GM12878 (cell line): ENCODE measurements at regions not wholly inside any gene's neighbourhood (a gene's known extent, or its start where the extent isn't known, plus 50 kb on each side); places are given as distances from the start of the nearest gene placed in this dataset.

ENCODE experiments used
- ATAC-seq: fragments of 200-7000 bp; cut with Tn5 transposase; 3 replicates; pipeline ENCODE4 v1.9.1; 2020; ENCODE audit warnings: mild to moderate bottlenecking, moderate library complexity
- BruUV-seq: library from RNA; stranded (reverse); fragments of 400-500 nt; replicated peaks from 2 replicates; lab custom pipeline; 2021; lab: Mats Ljungman, UMichigan
- CTCF ChIA-PET: fragments of 300-600 bp; sonication (Branson Sonifier 250); formaldehyde crosslinking; extraction: SDS; loops from one replicate; lab custom pipeline; 2021; ENCODE audit warnings: inconsistent platforms; lab: Yijun Ruan, JAX
- POLR2A ChIA-PET: fragments of 350-600 bp; formaldehyde crosslinking; extraction: SDS; loops from one replicate; lab custom pipeline; 2021; ENCODE audit warnings: inconsistent platforms; lab: Charles Lee
- RAD21 ChIA-PET: fragments of 300-600 bp; sonication (Branson Sonifier 250); formaldehyde crosslinking; loops from one replicate; lab custom pipeline; 2023; ENCODE audit warnings: antibody characterized with exemption; ENCODE audit not compliant: unreplicated experiment; lab: Charles Lee
- SMC1A ChIA-PET: fragments of 300-600 bp; sonication (Branson Sonifier 250); formaldehyde crosslinking; loops from one replicate; lab custom pipeline; 2023; ENCODE audit not compliant: unreplicated experiment, uncharacterized antibody; lab: Charles Lee
- DNase-seq: peaks from one replicate; pipeline ENCODE4 v3.0.0-alpha.2; 2011; ENCODE audit warnings: low read depth, low spot score
- FAIRE-seq: peaks from 3 replicates; lab custom pipeline; 2011; peaks lifted over from hg19 to GRCh38; lab: Jason Lieb, UNC
- H2AFZ ChIP-seq: 2 replicates; pipeline ENCODE4 v1.6.0; 2011; ENCODE audit warnings: low read depth, low read length, control low read depth; ENCODE audit not compliant: control insufficient read depth
- H3K27ac ChIP-seq: 2 replicates; pipeline ENCODE4 v1.5.1; 2011; ENCODE audit warnings: control low read depth; ENCODE audit not compliant: control insufficient read depth, insufficient read depth
- H3K27me3 ChIP-seq, 2 experiments: replicated peaks in 1 of 2; 2 replicates each; pipeline versions ENCODE4 v1.6.0 to v1.6.1; 2011; ENCODE audit warnings: low read length in 1 of 2; ENCODE audit not compliant: control insufficient read depth in 2 of 2, insufficient read depth in 2 of 2
- H3K36me3 ChIP-seq, 2 experiments: 2 replicates each; pipeline ENCODE4 v1.5.1; 2011; ENCODE audit warnings: low read length in 1 of 2; ENCODE audit not compliant: control insufficient read depth in 2 of 2, insufficient read depth in 2 of 2
- H3K4me1 ChIP-seq: 2 replicates; pipeline ENCODE4 v1.6.1; 2011; ENCODE audit warnings: mild to moderate bottlenecking, low read length, moderate library complexity, mixed read lengths; ENCODE audit not compliant: control insufficient read depth, insufficient read depth
- H3K4me2 ChIP-seq: 2 replicates; pipeline ENCODE4 v1.6.0; 2011; ENCODE audit warnings: control low read depth; ENCODE audit not compliant: control insufficient read depth, insufficient read depth
- H3K4me3 ChIP-seq: fragments of 200-600 bp; sonication (generic); 2 replicates; pipeline ENCODE4 v1.5.1; 2016
- H3K79me2 ChIP-seq: 2 replicates; pipeline ENCODE4 v1.6.0; 2011; ENCODE audit warnings: low read length; ENCODE audit not compliant: control insufficient read depth, insufficient read depth
- H3K9ac ChIP-seq: 2 replicates; pipeline ENCODE4 v1.8.0; 2011; ENCODE audit warnings: low read length, control low read depth, mixed read lengths; ENCODE audit not compliant: control insufficient read depth, insufficient read depth
- H3K9me3 ChIP-seq: replicated peaks from 3 replicates; pipeline ENCODE4 v1.5.1; 2011; ENCODE audit warnings: mild to moderate bottlenecking, low read length; ENCODE audit not compliant: control insufficient read depth, insufficient read depth
- H4K20me1 ChIP-seq: 2 replicates; pipeline ENCODE4 v1.6.0; 2011; ENCODE audit not compliant: control insufficient read depth, insufficient read depth
- HCFC1 ChIP-seq: fragments of 150-350 bp; IDR thresholded peaks from 2 replicates; pipeline ENCODE4 v1.6.1; 2014; ENCODE audit warnings: low read length
- HDAC6 ChIP-seq: fragments of 200-600 bp; sonication (generic); IDR thresholded peaks from one replicate; pipeline ENCODE4 v1.8.0; 2017; ENCODE audit warnings: antibody characterized with exemption; ENCODE audit not compliant: unreplicated experiment
- MTA3 ChIP-seq: IDR thresholded peaks from 2 replicates; pipeline ENCODE4 v1.6.1; 2012; ENCODE audit warnings: low read length, inconsistent platforms, borderline replicate concordance
- POU2F2 ChIP-seq: IDR thresholded peaks from 3 replicates; pipeline ENCODE4 v1.6.1; 2011; ENCODE audit warnings: low read depth, mild to moderate bottlenecking, low read length, borderline replicate concordance
- RAD51 ChIP-seq: fragments of 450-650 bp; IDR thresholded peaks from 2 replicates; pipeline ENCODE4 v1.6.1; 2016; ENCODE audit warnings: moderate library complexity, mild to moderate bottlenecking, inconsistent platforms
- RB1 ChIP-seq: fragments of 450-650 bp; formaldehyde crosslinking; IDR thresholded peaks from 2 replicates; pipeline ENCODE4 v1.6.1; 2017; ENCODE audit warnings: mild to moderate bottlenecking, borderline replicate concordance
- SIX5 ChIP-seq: IDR thresholded peaks from 2 replicates; pipeline ENCODE4 v1.6.1; 2011; ENCODE audit warnings: mild to moderate bottlenecking, low read depth, low read length, moderate library complexity; ENCODE audit not compliant: severe bottlenecking
- TCF7 ChIP-seq: IDR thresholded peaks from 2 replicates; pipeline ENCODE4 v1.6.1; 2014; ENCODE audit warnings: antibody characterized with exemption, borderline replicate concordance
- ZNF217 ChIP-seq: fragments of 450-650 bp; IDR thresholded peaks from 2 replicates; pipeline ENCODE4 v1.6.1; 2017; ENCODE audit warnings: antibody characterized with exemption, mild to moderate bottlenecking
- WGBS: methylation state at CpG from one replicate; pipeline ENCODE4 v1.1.6; 2016; ENCODE audit warnings: low lambda C conversion rate; ENCODE audit not compliant: insufficient replicate concordance, insufficient coverage; ENCODE audit errors: missing lambda C conversion rate; 5-methylcytosine and 5-hydroxymethylcytosine counted together
- in situ Hi-C: fragments of 300-500 bp; cut with MboI; formaldehyde crosslinking; loops from 9 replicates; pipeline ENCODE4 v1.14.3; 2018; ENCODE audit warnings: mixed read lengths
- intact Hi-C: fragments of 100-400 bp; cut with micrococcal nuclease; formaldehyde crosslinking; loops from one replicate; pipeline ENCODE4 v1.14.2; 2022; ENCODE audit not compliant: unreplicated experiment
- TF ChIP-seq, protein P1 (sequence below): fragments of 450-650 bp; IDR thresholded peaks from 2 replicates; pipeline ENCODE4 v1.6.1; 2018; ENCODE audit warnings: mild to moderate bottlenecking, low read depth, moderate library complexity; ENCODE audit not compliant: partially characterized antibody
- TF ChIP-seq, protein P2 (sequence below), 3 experiments: IDR thresholded peaks in 2 of 3; conservative IDR thresholded peaks in 1 of 3; 2 replicates each; pipeline ENCODE4 v1.5.1; 2011; ENCODE audit warnings: low read depth in 3 of 3, low read length in 3 of 3, mild to moderate bottlenecking in 3 of 3, control low read depth in 2 of 3, moderate library complexity in 2 of 3, inconsistent platforms in 1 of 3, mixed read lengths in 1 of 3; ENCODE audit not compliant: control insufficient read depth in 2 of 3, insufficient read depth in 1 of 3; ENCODE audit errors: extremely low read depth in 1 of 3
- TF ChIP-seq, protein P3 (sequence below): IDR thresholded peaks from 2 replicates; pipeline ENCODE4 v1.6.1; 2011; ENCODE audit warnings: mild to moderate bottlenecking, low read depth, low read length, moderate library complexity; ENCODE audit not compliant: insufficient replicate concordance

DNA sequence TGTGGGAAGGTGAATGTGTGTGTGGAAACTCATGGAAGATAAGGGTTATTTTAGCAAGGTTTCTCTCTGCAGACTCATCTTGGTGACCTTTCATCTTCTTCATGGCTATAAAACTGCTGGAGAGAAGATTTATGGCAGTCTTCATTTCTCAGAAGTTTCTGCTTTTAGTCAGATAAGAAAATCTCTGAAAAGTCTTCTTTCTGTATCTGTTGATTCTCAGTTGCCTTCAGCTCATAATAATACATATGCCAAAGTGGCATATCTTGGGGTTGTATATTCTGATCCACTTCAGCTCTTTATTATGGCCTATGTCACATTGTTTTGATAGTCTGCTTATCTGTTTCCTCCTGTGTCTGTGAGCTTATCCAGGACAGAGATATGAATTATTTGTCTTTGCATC is 143.3 kb upstream of the TMTC4 start (continued):
- TF ChIP-seq, protein P1, sequence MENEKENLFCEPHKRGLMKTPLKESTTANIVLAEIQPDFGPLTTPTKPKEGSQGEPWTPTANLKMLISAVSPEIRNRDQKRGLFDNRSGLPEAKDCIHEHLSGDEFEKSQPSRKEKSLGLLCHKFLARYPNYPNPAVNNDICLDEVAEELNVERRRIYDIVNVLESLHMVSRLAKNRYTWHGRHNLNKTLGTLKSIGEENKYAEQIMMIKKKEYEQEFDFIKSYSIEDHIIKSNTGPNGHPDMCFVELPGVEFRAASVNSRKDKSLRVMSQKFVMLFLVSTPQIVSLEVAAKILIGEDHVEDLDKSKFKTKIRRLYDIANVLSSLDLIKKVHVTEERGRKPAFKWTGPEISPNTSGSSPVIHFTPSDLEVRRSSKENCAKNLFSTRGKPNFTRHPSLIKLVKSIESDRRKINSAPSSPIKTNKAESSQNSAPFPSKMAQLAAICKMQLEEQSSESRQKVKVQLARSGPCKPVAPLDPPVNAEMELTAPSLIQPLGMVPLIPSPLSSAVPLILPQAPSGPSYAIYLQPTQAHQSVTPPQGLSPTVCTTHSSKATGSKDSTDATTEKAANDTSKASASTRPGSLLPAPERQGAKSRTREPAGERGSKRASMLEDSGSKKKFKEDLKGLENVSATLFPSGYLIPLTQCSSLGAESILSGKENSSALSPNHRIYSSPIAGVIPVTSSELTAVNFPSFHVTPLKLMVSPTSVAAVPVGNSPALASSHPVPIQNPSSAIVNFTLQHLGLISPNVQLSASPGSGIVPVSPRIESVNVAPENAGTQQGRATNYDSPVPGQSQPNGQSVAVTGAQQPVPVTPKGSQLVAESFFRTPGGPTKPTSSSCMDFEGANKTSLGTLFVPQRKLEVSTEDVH: no peak

DNA sequence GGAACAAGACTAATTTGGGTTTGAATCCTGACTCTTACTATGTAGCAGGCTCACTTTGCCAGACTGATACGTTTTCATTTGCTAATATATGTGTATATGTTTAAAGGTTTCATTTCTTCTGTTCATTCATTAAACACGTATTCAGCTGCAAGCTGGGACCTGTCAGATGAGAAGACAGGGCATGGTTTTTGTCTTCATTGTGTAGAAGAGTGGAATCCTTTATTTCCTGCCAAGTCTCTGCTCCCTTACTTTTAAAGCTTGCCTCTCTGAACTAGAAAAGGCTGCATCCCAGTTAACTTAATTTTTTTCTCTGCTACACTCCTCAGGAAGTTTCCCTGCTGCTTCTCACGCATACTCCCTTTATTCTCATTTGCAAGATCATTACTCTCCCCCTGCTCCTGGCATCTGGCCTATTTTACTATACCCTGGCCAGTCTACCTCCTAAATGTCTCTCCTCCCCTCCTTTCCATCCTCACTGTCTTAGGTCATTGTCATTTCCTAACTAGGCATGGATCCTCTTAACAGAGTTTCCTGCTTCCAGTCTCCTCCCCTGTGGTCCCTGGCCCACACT is 141.0 kb upstream of the TMTC4 start:
- Histone ChIP-seq H2AFZ (no peak overlapping the region), H3K9me3 (no peaks in the 10 kb centered on the region), H3K4me2 (no peak overlapping the region), H3K9ac (no peak overlapping the region), H3K27me3 (no peaks in the 10 kb centered on the region), H3K36me3 (no peaks in the 10 kb centered on the region), H4K20me1 (no peaks in the 10 kb centered on the region), H3K27ac (no peak overlapping the region), H3K4me3 (no peak overlapping the region), H3K79me2 (no peaks in the 10 kb centered on the region), H3K4me1 (no peaks in the 10 kb centered on the region)
- ChIA-PET RAD21 (interaction anchor here (0.6 kb wide), 1 partner anchor 45 kb away, joined by 3 read pairs; no protein-coding TSS in a partner anchor), POLR2A (no interaction called here), CTCF (no interaction called here), SMC1A (no interaction called here)
- no peak for FAIRE-seq
- in situ Hi-C loops: no loop called here
- no TSS peak for BruUV-seq
- ATAC-seq: no peak
- intact Hi-C loops: no loop called here
- no peak for DNase-seq
- WGBS: 0% methylated on average over 3 of the region's 3 CpGs
- TF ChIP-seq HCFC1: no peak
- no peak for TF ChIP-seq RB1
- TF ChIP-seq, protein P2, sequence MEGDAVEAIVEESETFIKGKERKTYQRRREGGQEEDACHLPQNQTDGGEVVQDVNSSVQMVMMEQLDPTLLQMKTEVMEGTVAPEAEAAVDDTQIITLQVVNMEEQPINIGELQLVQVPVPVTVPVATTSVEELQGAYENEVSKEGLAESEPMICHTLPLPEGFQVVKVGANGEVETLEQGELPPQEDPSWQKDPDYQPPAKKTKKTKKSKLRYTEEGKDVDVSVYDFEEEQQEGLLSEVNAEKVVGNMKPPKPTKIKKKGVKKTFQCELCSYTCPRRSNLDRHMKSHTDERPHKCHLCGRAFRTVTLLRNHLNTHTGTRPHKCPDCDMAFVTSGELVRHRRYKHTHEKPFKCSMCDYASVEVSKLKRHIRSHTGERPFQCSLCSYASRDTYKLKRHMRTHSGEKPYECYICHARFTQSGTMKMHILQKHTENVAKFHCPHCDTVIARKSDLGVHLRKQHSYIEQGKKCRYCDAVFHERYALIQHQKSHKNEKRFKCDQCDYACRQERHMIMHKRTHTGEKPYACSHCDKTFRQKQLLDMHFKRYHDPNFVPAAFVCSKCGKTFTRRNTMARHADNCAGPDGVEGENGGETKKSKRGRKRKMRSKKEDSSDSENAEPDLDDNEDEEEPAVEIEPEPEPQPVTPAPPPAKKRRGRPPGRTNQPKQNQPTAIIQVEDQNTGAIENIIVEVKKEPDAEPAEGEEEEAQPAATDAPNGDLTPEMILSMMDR (IDR thresholded peaks at IDR 0.05 in 2 of 3, conservative IDR thresholded peaks at IDR 0.05 in 1 of 3; ENCODE audit: control insufficient read depth in 2 of 3, extremely low read depth in 1 of 3, insufficient read depth in 1 of 3, low read depth in 3 of 3, low read length in 3 of 3): no peak
- no peak for TF ChIP-seq ZNF217
- TF ChIP-seq, protein P1: no peak
- no peak for TF ChIP-seq RAD51
- TF ChIP-seq HDAC6: no peak
- TF ChIP-seq SIX5: no peak
- TF ChIP-seq, protein P3, sequence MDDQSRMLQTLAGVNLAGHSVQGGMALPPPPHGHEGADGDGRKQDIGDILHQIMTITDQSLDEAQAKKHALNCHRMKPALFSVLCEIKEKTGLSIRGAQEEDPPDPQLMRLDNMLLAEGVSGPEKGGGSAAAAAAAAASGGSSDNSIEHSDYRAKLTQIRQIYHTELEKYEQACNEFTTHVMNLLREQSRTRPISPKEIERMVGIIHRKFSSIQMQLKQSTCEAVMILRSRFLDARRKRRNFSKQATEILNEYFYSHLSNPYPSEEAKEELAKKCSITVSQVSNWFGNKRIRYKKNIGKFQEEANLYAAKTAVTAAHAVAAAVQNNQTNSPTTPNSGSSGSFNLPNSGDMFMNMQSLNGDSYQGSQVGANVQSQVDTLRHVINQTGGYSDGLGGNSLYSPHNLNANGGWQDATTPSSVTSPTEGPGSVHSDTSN: no peak
- TF ChIP-seq TCF7: no peak
- TF ChIP-seq MTA3: no peak
- no peak for TF ChIP-seq POU2F2
